ENCODE measurements at regions not wholly inside any gene's neighbourhood (a gene's known extent, or its start where the extent isn't known, plus 50 kb on each side); places are given as distances from the start of the nearest gene placed in this dataset.
A peak's percentile ranks its signal among the peaks of the same experiment; 100 is the strongest.

GRCh38 chr20:62551407-62552323 is 75.9 kb upstream of the GATA5 start:
- peaks cover 12 to 15% of the 10 kb centered on the region in 2 donors for H3K27me3 Mint-ChIP-seq
- H3K4me1 Mint-ChIP-seq (ENCODE audit: low read depth in 2 of 2), result peaks cover 5 to 15% of the 10 kb centered on the region in 2 donors
- H3K27ac Mint-ChIP-seq, result no peak overlapping the region
- ATAC-seq, result no peak
- H3K4me3 Mint-ChIP-seq, result no peak overlapping the region
- DNase-seq (ENCODE audit: low spot score), result no peak
- no peaks in the 10 kb centered on the region for H3K36me3 Mint-ChIP-seq
- H3K9me3 Mint-ChIP-seq, result no peaks in the 10 kb centered on the region

- Mint-ChIP-seq H3K4me1 (ENCODE audit: low read depth in 2 of 2) (peaks cover 5 to 15% of the 10 kb centered on the region in 2 donors), H3K4me3 (no peak overlapping the region), H3K36me3 (no peaks in the 10 kb centered on the region), H3K9me3 (no peaks in the 10 kb centered on the region), H3K27ac (no peak overlapping the region), H3K27me3 (peaks cover 12 to 15% of the 10 kb centered on the region in 2 donors)
- DNase-seq (ENCODE audit: low spot score) (no peak), ATAC-seq (no peak)
Measured at GRCh38 chr20:62552613-62553012, 76.8 kb upstream of the GATA5 start.

GRCh38 chr20:62553136-62553837 is 77.5 kb upstream of the GATA5 start:
- no peak for DNase-seq (ENCODE audit: low spot score)
- Mint-ChIP-seq H3K4me3 (no peak overlapping the region), H3K27ac (no peak overlapping the region), H3K27me3 (peaks cover 12 to 15% of the 10 kb centered on the region in 2 donors), H3K9me3 (no peaks in the 10 kb centered on the region), H3K4me1 (ENCODE audit: low read depth in 2 of 2) (peaks cover 5 to 13% of the 10 kb centered on the region in 2 donors), H3K36me3 (no peaks in the 10 kb centered on the region)
- no peak for ATAC-seq

- Mint-ChIP-seq H3K27me3 (peaks cover 12 to 15% of the 10 kb centered on the region in 2 donors), H3K9me3 (no peaks in the 10 kb centered on the region), H3K27ac (no peak overlapping the region), H3K4me1 (ENCODE audit: low read depth in 2 of 2) (peaks cover 5 to 8% of the 10 kb centered on the region in 2 donors), H3K36me3 (no peaks in the 10 kb centered on the region), H3K4me3 (no peak overlapping the region)
- ATAC-seq, result no peak
- DNase-seq (ENCODE audit: low spot score), result no peak
Measured at GRCh38 chr20:62553838-62554161, 78.0 kb upstream of the GATA5 start.

GRCh38 chr20:62554214-62554897 is 78.6 kb upstream of the GATA5 start:
- ATAC-seq (no peak), DNase-seq (ENCODE audit: low spot score) (no peak)
- H3K27me3 Mint-ChIP-seq, result peaks cover 11 to 15% of the 10 kb centered on the region in 2 donors

GRCh38 chr20:62554898-62555641 is 79.3 kb upstream of the GATA5 start:
- no peak for ATAC-seq
- Mint-ChIP-seq H3K4me1 (ENCODE audit: low read depth in 2 of 2) (peaks cover 5 to 7% of the 10 kb centered on the region in 2 donors), H3K9me3 (no peaks in the 10 kb centered on the region), H3K27ac (no peak overlapping the region), H3K36me3 (no peaks in the 10 kb centered on the region), H3K4me3 (no peak overlapping the region), H3K27me3 (peaks cover 10 to 15% of the 10 kb centered on the region in 2 donors)
- no peak for DNase-seq (ENCODE audit: low spot score)

More at GRCh38 chr20:62554214-62554897, 78.6 kb upstream of the GATA5 start:
- Mint-ChIP-seq H3K4me1 (ENCODE audit: low read depth in 2 of 2) (peaks cover 5 to 7% of the 10 kb centered on the region in 2 donors), H3K9me3 (no peaks in the 10 kb centered on the region), H3K4me3 (no peak overlapping the region), H3K36me3 (no peaks in the 10 kb centered on the region), H3K27ac (no peak overlapping the region)

GRCh38 chr20:62555642-62556420 is 80.0 kb upstream of the GATA5 start:
- ATAC-seq (no peak), DNase-seq (ENCODE audit: low spot score) (no peak)
- Mint-ChIP-seq H3K4me1 (ENCODE audit: low read depth in 2 of 2) (peaks cover 0 to 3% of the 10 kb centered on the region in 2 donors), H3K27ac (no peak overlapping the region), H3K27me3 (peaks cover 6 to 8% of the 10 kb centered on the region in 2 donors), H3K36me3 (no peaks in the 10 kb centered on the region), H3K9me3 (no peaks in the 10 kb centered on the region), H3K4me3 (no peak overlapping the region)

- no peak overlapping the region for H3K27ac Mint-ChIP-seq
Measured at GRCh38 chr20:62557462-62557861, 81.7 kb upstream of the GATA5 start.

GRCh38 chr20:62557999-62558408 is 82.2 kb upstream of the GATA5 start:
- no peaks in the 10 kb centered on the region for H3K9me3 Mint-ChIP-seq
- no peak overlapping the region for H3K27ac Mint-ChIP-seq
- peaks cover 5% of the 10 kb centered on the region in 2 donors for H3K4me1 Mint-ChIP-seq (ENCODE audit: low read depth in 2 of 2)
- ATAC-seq, result no peak
- H3K27me3 Mint-ChIP-seq, result peaks cover 1 to 7% of the 10 kb centered on the region in 2 donors
- no peak for DNase-seq (ENCODE audit: low spot score)
- no peak overlapping the region for H3K4me3 Mint-ChIP-seq
- H3K36me3 Mint-ChIP-seq, result no peaks in the 10 kb centered on the region

More at GRCh38 chr20:62557462-62557861, 81.7 kb upstream of the GATA5 start:
- no peaks in the 10 kb centered on the region for H3K9me3 Mint-ChIP-seq
- H3K36me3 Mint-ChIP-seq, result no peaks in the 10 kb centered on the region
- peaks cover 7 to 10% of the 10 kb centered on the region in 2 donors for H3K27me3 Mint-ChIP-seq
- DNase-seq (ENCODE audit: low spot score) (no peak), ATAC-seq (no peak)
- H3K4me1 Mint-ChIP-seq (ENCODE audit: low read depth in 2 of 2), result peaks cover 5 to 8% of the 10 kb centered on the region in 2 donors
- no peak overlapping the region for H3K4me3 Mint-ChIP-seq

- no peak overlapping the region for H3K4me3 Mint-ChIP-seq
- H3K27me3 Mint-ChIP-seq, result peaks cover 0 to 5% of the 10 kb centered on the region in 2 donors
- H3K36me3 Mint-ChIP-seq, result no peaks in the 10 kb centered on the region
- H3K9me3 Mint-ChIP-seq, result no peaks in the 10 kb centered on the region
- no peak for ATAC-seq
- no peak overlapping the region for H3K27ac Mint-ChIP-seq
- peaks cover 5% of the 10 kb centered on the region in 2 donors for H3K4me1 Mint-ChIP-seq (ENCODE audit: low read depth in 2 of 2)
- no peak for DNase-seq (ENCODE audit: low spot score)
Measured at GRCh38 chr20:62558779-62559178, 83.0 kb upstream of the GATA5 start.

GRCh38 chr20:62560162-62560561 is 82.1 kb upstream of the SLCO4A1 start:
- Mint-ChIP-seq H3K4me1 (ENCODE audit: low read depth in 2 of 2) (peaks cover 5% of the 10 kb centered on the region in 2 donors), H3K4me3 (no peak overlapping the region), H3K9me3 (no peaks in the 10 kb centered on the region), H3K27ac (no peak overlapping the region), H3K36me3 (no peaks in the 10 kb centered on the region), H3K27me3 (peaks cover 0 to 4% of the 10 kb centered on the region in 2 donors)
- DNase-seq (ENCODE audit: low spot score), result no peak
- no peak for ATAC-seq

GRCh38 chr20:62561182-62561581 is 81.1 kb upstream of the SLCO4A1 start:
- no peaks in the 10 kb centered on the region for H3K9me3 Mint-ChIP-seq
- H3K4me3 Mint-ChIP-seq, result peak overlapping the region; percentile 52
- H3K27ac Mint-ChIP-seq, result peak overlapping the region in 1 of 2 donors; percentile 61
- peaks cover 5% of the 10 kb centered on the region in 2 donors for H3K4me1 Mint-ChIP-seq (ENCODE audit: low read depth in 2 of 2)
- no peak for DNase-seq (ENCODE audit: low spot score)
- ATAC-seq, result no peak
- no peaks in the 10 kb centered on the region for H3K36me3 Mint-ChIP-seq
- H3K27me3 Mint-ChIP-seq, result peaks cover 0 to 4% of the 10 kb centered on the region in 2 donors
